Brain microvascular endothelial cell (primary cell): ENCODE measurements at regions not wholly inside any gene's neighbourhood (a gene's known extent, or its start where the extent isn't known, plus 50 kb on each side); places are given as distances from the start of the nearest gene placed in this dataset.

ENCODE experiments used
- DNase-seq: peaks from one replicate; pipeline ENCODE4 v3.0.0-alpha.2; 2020
- H3K27ac ChIP-seq: fragments of 250-450 bp; sonication (Bioruptor Pico); 2 replicates; pipeline ENCODE4 v1.5.1; 2020; ENCODE audit warnings: mild to moderate bottlenecking, moderate library complexity
- H3K27me3 ChIP-seq: fragments of 250-450 bp; sonication (Bioruptor Pico); replicated peaks from 2 replicates; pipeline ENCODE4 v1.5.1; 2020; ENCODE audit warnings: mild to moderate bottlenecking
- H3K36me3 ChIP-seq: fragments of 250-450 bp; sonication (Bioruptor Pico); replicated peaks from 2 replicates; pipeline ENCODE4 v1.5.1; 2020; ENCODE audit warnings: mild to moderate bottlenecking
- H3K4me3 ChIP-seq: 2 replicates; pipeline ENCODE4 v1.5.1; 2011; ENCODE audit warnings: low read depth, mild to moderate bottlenecking, control low read depth, low read length, moderate library complexity
- in situ Hi-C: cut with HindIII; loops from 2 replicates; pipeline ENCODE4 v1.10.0; 2017; ENCODE audit warnings: low sequenced_read_pairs, low pct_ligation_motif_present
- TF ChIP-seq, protein P1 (sequence below): IDR thresholded peaks from 2 replicates; pipeline ENCODE4 v1.5.1; 2011; ENCODE audit warnings: low read depth, mild to moderate bottlenecking, moderate library complexity, low read length, control low read depth, inconsistent platforms; ENCODE audit errors: missing control alignments

GRCh38 chr3:72446218-72447058, 401.8 kb downstream of the SHQ1 start, which contains the start of gene RYBP:
RYBP (minus strand) TSS chr3:72446621.
- H3K27me3 ChIP-seq = peaks cover under 1% of the 10 kb centered on the region
- peak within 1 kb of the TSS; percentile 41 for H3K27ac ChIP-seq
- H3K4me3 ChIP-seq = peak within 1 kb of the TSS; percentile 84
- H3K36me3 ChIP-seq = no peaks in the 10 kb centered on the region
- TF ChIP-seq, protein P1, sequence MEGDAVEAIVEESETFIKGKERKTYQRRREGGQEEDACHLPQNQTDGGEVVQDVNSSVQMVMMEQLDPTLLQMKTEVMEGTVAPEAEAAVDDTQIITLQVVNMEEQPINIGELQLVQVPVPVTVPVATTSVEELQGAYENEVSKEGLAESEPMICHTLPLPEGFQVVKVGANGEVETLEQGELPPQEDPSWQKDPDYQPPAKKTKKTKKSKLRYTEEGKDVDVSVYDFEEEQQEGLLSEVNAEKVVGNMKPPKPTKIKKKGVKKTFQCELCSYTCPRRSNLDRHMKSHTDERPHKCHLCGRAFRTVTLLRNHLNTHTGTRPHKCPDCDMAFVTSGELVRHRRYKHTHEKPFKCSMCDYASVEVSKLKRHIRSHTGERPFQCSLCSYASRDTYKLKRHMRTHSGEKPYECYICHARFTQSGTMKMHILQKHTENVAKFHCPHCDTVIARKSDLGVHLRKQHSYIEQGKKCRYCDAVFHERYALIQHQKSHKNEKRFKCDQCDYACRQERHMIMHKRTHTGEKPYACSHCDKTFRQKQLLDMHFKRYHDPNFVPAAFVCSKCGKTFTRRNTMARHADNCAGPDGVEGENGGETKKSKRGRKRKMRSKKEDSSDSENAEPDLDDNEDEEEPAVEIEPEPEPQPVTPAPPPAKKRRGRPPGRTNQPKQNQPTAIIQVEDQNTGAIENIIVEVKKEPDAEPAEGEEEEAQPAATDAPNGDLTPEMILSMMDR = no peak
- in situ Hi-C loops = no loop called here
- no peak for DNase-seq

GRCh38 chr3:72445827-72446217, 402.4 kb downstream of the SHQ1 start:
- Histone ChIP-seq H3K27ac (no peak overlapping the region), H3K4me3 (peak overlapping the region; percentile 84), H3K27me3 (no peaks in the 10 kb centered on the region), H3K36me3 (no peaks in the 10 kb centered on the region)
- in situ Hi-C loops = no loop called here
- no peak for DNase-seq
- TF ChIP-seq, protein P1 = no peak

- no peak overlapping the region for H3K4me3 ChIP-seq
- no peaks in the 10 kb centered on the region for H3K36me3 ChIP-seq
- H3K27ac ChIP-seq = no peak overlapping the region
- in situ Hi-C loops = no loop called here
- TF ChIP-seq, protein P1 = no peak
- no peak for DNase-seq
- H3K27me3 ChIP-seq = no peaks in the 10 kb centered on the region
Observed at GRCh38 chr3:72444656-72445223, 403.5 kb downstream of the SHQ1 start.

DNA sequence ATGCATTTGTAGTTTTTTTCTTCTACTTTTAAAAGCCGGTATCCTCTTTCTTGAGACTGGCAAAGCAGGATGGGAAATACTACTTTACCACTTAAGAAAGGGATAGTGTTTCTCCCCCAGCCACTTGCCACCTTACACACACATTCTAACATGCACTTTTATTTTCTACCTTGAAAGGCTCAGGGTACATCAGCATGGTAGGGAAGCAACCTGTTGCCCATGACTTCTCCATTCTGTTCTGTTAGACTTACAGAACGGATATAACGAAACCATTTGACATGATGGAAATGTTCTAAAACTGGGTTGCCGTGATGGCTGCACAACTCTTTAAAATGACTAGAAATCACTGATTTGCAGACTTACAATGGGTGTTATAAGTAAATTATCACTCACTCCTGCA, 405.5 kb downstream of the SHQ1 start:
- no peak overlapping the region for H3K4me3 ChIP-seq
- in situ Hi-C loops = no loop called here
- H3K36me3 ChIP-seq = no peaks in the 10 kb centered on the region
- no peak overlapping the region for H3K27ac ChIP-seq
- no peak for DNase-seq
- TF ChIP-seq, protein P1 = no peak
- H3K27me3 ChIP-seq = no peaks in the 10 kb centered on the region

- in situ Hi-C loops = no loop called here
Observed at GRCh38 chr3:72441284-72441994, 406.8 kb downstream of the SHQ1 start.

More at GRCh38 chr3:72441284-72441994, 406.8 kb downstream of the SHQ1 start:
- no peak overlapping the region for H3K27ac ChIP-seq
- H3K4me3 ChIP-seq = no peak overlapping the region
- peak; percentile 20 for DNase-seq
- H3K27me3 ChIP-seq = no peaks in the 10 kb centered on the region
- H3K36me3 ChIP-seq = no peaks in the 10 kb centered on the region
- TF ChIP-seq, protein P1 = no peak
